ENCODE measurements at regions not wholly inside any gene's neighbourhood (a gene's known extent, or its start where the extent isn't known, plus 50 kb on each side); places are given as distances from the start of the nearest gene placed in this dataset.

GRCh38 chr10:89915968-89916367, 214.6 kb downstream of the KIF20B start:
- Histone ChIP-seq H3K4me3 (ENCODE audit: low read depth, low read length) (no peak overlapping the region), H2AFZ (ENCODE audit: low read length, unreplicated experiment) (no peak overlapping the region), H3K27ac (ENCODE audit: low read depth, low read length) (no peak overlapping the region), H3K27me3 (ENCODE audit: insufficient read depth, low read length) (no peaks in the 10 kb centered on the region), H3K4me1 (ENCODE audit: control insufficient read depth, insufficient read depth, low read length, unreplicated experiment) (no peaks in the 10 kb centered on the region), H3K79me2 (ENCODE audit: control insufficient read depth, insufficient read depth, low read length, unreplicated experiment) (no peaks in the 10 kb centered on the region), H3K36me3 (ENCODE audit: insufficient read depth, low read length) (no peaks in the 10 kb centered on the region)

GRCh38 chr10:89916468-89917215, 215.3 kb downstream of the KIF20B start:
- Histone ChIP-seq H2AFZ (ENCODE audit: low read length, unreplicated experiment) (no peak overlapping the region), H3K36me3 (ENCODE audit: insufficient read depth, low read length) (no peaks in the 10 kb centered on the region), H3K79me2 (ENCODE audit: control insufficient read depth, insufficient read depth, low read length, unreplicated experiment) (no peaks in the 10 kb centered on the region), H3K27ac (ENCODE audit: low read depth, low read length) (no peak overlapping the region), H3K4me3 (ENCODE audit: low read depth, low read length) (no peak overlapping the region), H3K27me3 (ENCODE audit: insufficient read depth, low read length) (no peaks in the 10 kb centered on the region), H3K4me1 (ENCODE audit: control insufficient read depth, insufficient read depth, low read length, unreplicated experiment) (peaks cover 6% of the 10 kb centered on the region)

GRCh38 chr10:89921403-89921802, 220.0 kb downstream of the KIF20B start:
- H3K4me1 ChIP-seq (ENCODE audit: control insufficient read depth, insufficient read depth, low read length, unreplicated experiment), result peaks cover 20% of the 10 kb centered on the region
- H3K27ac ChIP-seq (ENCODE audit: low read depth, low read length), result no peak overlapping the region
- no peaks in the 10 kb centered on the region for H3K36me3 ChIP-seq (ENCODE audit: insufficient read depth, low read length)
- no peak overlapping the region for H2AFZ ChIP-seq (ENCODE audit: low read length, unreplicated experiment)
- H3K4me3 ChIP-seq (ENCODE audit: low read depth, low read length), result no peak overlapping the region
- H3K79me2 ChIP-seq (ENCODE audit: control insufficient read depth, insufficient read depth, low read length, unreplicated experiment), result no peaks in the 10 kb centered on the region
- H3K27me3 ChIP-seq (ENCODE audit: insufficient read depth, low read length), result no peaks in the 10 kb centered on the region

- Histone ChIP-seq H3K4me3 (ENCODE audit: low read depth, low read length) (no peak overlapping the region), H3K27ac (ENCODE audit: low read depth, low read length) (no peak overlapping the region), H3K79me2 (ENCODE audit: control insufficient read depth, insufficient read depth, low read length, unreplicated experiment) (no peaks in the 10 kb centered on the region), H3K36me3 (ENCODE audit: insufficient read depth, low read length) (no peaks in the 10 kb centered on the region), H3K4me1 (ENCODE audit: control insufficient read depth, insufficient read depth, low read length, unreplicated experiment) (peaks cover 20% of the 10 kb centered on the region), H2AFZ (ENCODE audit: low read length, unreplicated experiment) (no peak overlapping the region), H3K27me3 (ENCODE audit: insufficient read depth, low read length) (no peaks in the 10 kb centered on the region)
Measured at GRCh38 chr10:89923661-89924060, 222.3 kb downstream of the KIF20B start.

GRCh38 chr10:89924261-89924660, 222.9 kb downstream of the KIF20B start:
- Histone ChIP-seq H3K4me3 (ENCODE audit: low read depth, low read length) (no peak overlapping the region), H3K79me2 (ENCODE audit: control insufficient read depth, insufficient read depth, low read length, unreplicated experiment) (no peaks in the 10 kb centered on the region), H3K36me3 (ENCODE audit: insufficient read depth, low read length) (no peaks in the 10 kb centered on the region), H3K4me1 (ENCODE audit: control insufficient read depth, insufficient read depth, low read length, unreplicated experiment) (peaks cover 20% of the 10 kb centered on the region), H3K27ac (ENCODE audit: low read depth, low read length) (no peak overlapping the region), H3K27me3 (ENCODE audit: insufficient read depth, low read length) (no peaks in the 10 kb centered on the region), H2AFZ (ENCODE audit: low read length, unreplicated experiment) (no peak overlapping the region)

DNA sequence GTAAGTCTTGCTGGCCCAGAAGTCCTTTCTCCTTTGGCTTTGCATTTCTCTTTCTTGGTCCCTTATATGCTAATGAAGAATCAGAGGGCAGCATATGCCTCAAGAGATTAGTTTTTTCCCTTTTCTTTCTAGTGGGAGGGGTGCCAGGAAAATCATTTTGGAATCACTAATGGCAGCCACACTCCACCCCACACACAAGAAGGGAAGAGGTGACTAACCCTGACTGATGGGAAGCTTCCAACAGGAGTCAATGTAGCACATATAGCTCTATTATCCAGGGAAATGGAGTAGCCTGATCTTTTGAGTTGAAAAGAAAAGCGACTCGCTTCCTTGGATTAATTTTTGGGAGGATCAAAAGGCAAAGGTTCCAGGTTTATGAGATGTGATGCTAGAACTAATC, 225.3 kb downstream of the KIF20B start:
- H3K27me3 ChIP-seq (ENCODE audit: insufficient read depth, low read length), result no peaks in the 10 kb centered on the region
- no peak overlapping the region for H3K27ac ChIP-seq (ENCODE audit: low read depth, low read length)
- no peaks in the 10 kb centered on the region for H3K36me3 ChIP-seq (ENCODE audit: insufficient read depth, low read length)
- H3K4me1 ChIP-seq (ENCODE audit: control insufficient read depth, insufficient read depth, low read length, unreplicated experiment), result peaks cover 13% of the 10 kb centered on the region
- H3K79me2 ChIP-seq (ENCODE audit: control insufficient read depth, insufficient read depth, low read length, unreplicated experiment), result no peaks in the 10 kb centered on the region
- no peak overlapping the region for H2AFZ ChIP-seq (ENCODE audit: low read length, unreplicated experiment)
- no peak overlapping the region for H3K4me3 ChIP-seq (ENCODE audit: low read depth, low read length)

DNA sequence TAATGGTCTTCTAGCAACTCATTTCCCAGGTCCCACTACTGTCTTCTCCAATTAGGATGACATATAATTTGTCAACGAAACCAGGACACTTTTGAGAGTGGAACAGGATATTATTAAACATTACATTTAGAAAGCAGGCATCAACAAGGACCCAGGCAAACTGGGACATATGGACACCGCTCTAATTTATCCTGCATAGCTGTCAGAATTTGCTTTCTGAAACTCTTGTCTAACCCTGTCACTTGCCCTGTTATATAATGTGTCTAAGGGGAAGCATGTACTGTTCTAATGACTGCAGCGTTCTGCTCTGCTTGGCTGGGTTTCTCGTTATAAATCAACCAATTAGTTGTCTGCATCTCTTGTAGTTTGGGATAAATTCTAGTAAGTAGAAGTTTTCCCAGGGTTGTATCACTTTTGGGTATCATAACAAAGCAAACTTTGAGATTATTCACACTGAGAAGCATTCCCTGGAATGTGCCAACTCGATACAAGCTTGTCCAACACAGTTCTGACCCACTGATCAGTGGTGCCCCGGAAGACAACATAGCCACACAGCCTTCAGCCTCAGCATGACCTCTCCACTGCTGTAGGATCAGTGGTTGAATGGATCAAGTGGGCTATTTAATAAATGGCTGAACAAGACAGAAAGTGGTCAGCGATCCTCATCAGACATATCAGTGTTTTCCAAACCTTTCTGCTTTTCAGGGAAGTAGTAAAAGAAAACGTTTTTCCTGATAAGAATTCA, 228.1 kb downstream of the KIF20B start:
- Histone ChIP-seq H3K27me3 (ENCODE audit: insufficient read depth, low read length) (no peaks in the 10 kb centered on the region), H3K79me2 (ENCODE audit: control insufficient read depth, insufficient read depth, low read length, unreplicated experiment) (no peaks in the 10 kb centered on the region), H3K27ac (ENCODE audit: low read depth, low read length) (no peak overlapping the region), H2AFZ (ENCODE audit: low read length, unreplicated experiment) (no peak overlapping the region), H3K4me1 (ENCODE audit: control insufficient read depth, insufficient read depth, low read length, unreplicated experiment) (peaks cover 1% of the 10 kb centered on the region), H3K4me3 (ENCODE audit: low read depth, low read length) (no peak overlapping the region), H3K36me3 (ENCODE audit: insufficient read depth, low read length) (no peaks in the 10 kb centered on the region)

- no peaks in the 10 kb centered on the region for H3K4me1 ChIP-seq (ENCODE audit: control insufficient read depth, insufficient read depth, low read length, unreplicated experiment)
- no peaks in the 10 kb centered on the region for H3K36me3 ChIP-seq (ENCODE audit: insufficient read depth, low read length)
- no peak overlapping the region for H2AFZ ChIP-seq (ENCODE audit: low read length, unreplicated experiment)
- H3K4me3 ChIP-seq (ENCODE audit: low read depth, low read length), result no peak overlapping the region
- no peaks in the 10 kb centered on the region for H3K27me3 ChIP-seq (ENCODE audit: insufficient read depth, low read length)
- no peaks in the 10 kb centered on the region for H3K79me2 ChIP-seq (ENCODE audit: control insufficient read depth, insufficient read depth, low read length, unreplicated experiment)
- no peak overlapping the region for H3K27ac ChIP-seq (ENCODE audit: low read depth, low read length)
Measured at GRCh38 chr10:89937494-89937893, 236.1 kb downstream of the KIF20B start.

- no peak overlapping the region for H3K4me3 ChIP-seq (ENCODE audit: low read depth, low read length)
- no peaks in the 10 kb centered on the region for H3K27me3 ChIP-seq (ENCODE audit: insufficient read depth, low read length)
- H3K36me3 ChIP-seq (ENCODE audit: insufficient read depth, low read length), result no peaks in the 10 kb centered on the region
- H3K79me2 ChIP-seq (ENCODE audit: control insufficient read depth, insufficient read depth, low read length, unreplicated experiment), result no peaks in the 10 kb centered on the region
- H3K27ac ChIP-seq (ENCODE audit: low read depth, low read length), result no peak overlapping the region
- H2AFZ ChIP-seq (ENCODE audit: low read length, unreplicated experiment), result no peak overlapping the region
- no peaks in the 10 kb centered on the region for H3K4me1 ChIP-seq (ENCODE audit: control insufficient read depth, insufficient read depth, low read length, unreplicated experiment)
Measured at GRCh38 chr10:89940076-89940475, 238.7 kb downstream of the KIF20B start.

- no peaks in the 10 kb centered on the region for H3K79me2 ChIP-seq (ENCODE audit: control insufficient read depth, insufficient read depth, low read length, unreplicated experiment)
Measured at GRCh38 chr10:89942217-89942616, 240.8 kb downstream of the KIF20B start.

GRCh38 chr10:89944138-89944537, 242.7 kb downstream of the KIF20B start:
- Histone ChIP-seq H3K79me2 (ENCODE audit: control insufficient read depth, insufficient read depth, low read length, unreplicated experiment) (no peaks in the 10 kb centered on the region), H2AFZ (ENCODE audit: low read length, unreplicated experiment) (no peak overlapping the region), H3K36me3 (ENCODE audit: insufficient read depth, low read length) (no peaks in the 10 kb centered on the region), H3K4me1 (ENCODE audit: control insufficient read depth, insufficient read depth, low read length, unreplicated experiment) (no peaks in the 10 kb centered on the region), H3K4me3 (ENCODE audit: low read depth, low read length) (no peak overlapping the region), H3K27me3 (ENCODE audit: insufficient read depth, low read length) (no peaks in the 10 kb centered on the region), H3K27ac (ENCODE audit: low read depth, low read length) (no peak overlapping the region)

More at GRCh38 chr10:89942217-89942616, 240.8 kb downstream of the KIF20B start:
- no peaks in the 10 kb centered on the region for H3K4me1 ChIP-seq (ENCODE audit: control insufficient read depth, insufficient read depth, low read length, unreplicated experiment)
- no peaks in the 10 kb centered on the region for H3K36me3 ChIP-seq (ENCODE audit: insufficient read depth, low read length)
- H2AFZ ChIP-seq (ENCODE audit: low read length, unreplicated experiment), result no peak overlapping the region
- H3K27me3 ChIP-seq (ENCODE audit: insufficient read depth, low read length), result no peaks in the 10 kb centered on the region
- H3K27ac ChIP-seq (ENCODE audit: low read depth, low read length), result no peak overlapping the region
- no peak overlapping the region for H3K4me3 ChIP-seq (ENCODE audit: low read depth, low read length)

Measured in ACC112 (cell line).